ENCODE measurements at regions not wholly inside any gene's neighbourhood (a gene's known extent, or its start where the extent isn't known, plus 50 kb on each side); places are given as distances from the start of the nearest gene placed in this dataset.

DNA sequence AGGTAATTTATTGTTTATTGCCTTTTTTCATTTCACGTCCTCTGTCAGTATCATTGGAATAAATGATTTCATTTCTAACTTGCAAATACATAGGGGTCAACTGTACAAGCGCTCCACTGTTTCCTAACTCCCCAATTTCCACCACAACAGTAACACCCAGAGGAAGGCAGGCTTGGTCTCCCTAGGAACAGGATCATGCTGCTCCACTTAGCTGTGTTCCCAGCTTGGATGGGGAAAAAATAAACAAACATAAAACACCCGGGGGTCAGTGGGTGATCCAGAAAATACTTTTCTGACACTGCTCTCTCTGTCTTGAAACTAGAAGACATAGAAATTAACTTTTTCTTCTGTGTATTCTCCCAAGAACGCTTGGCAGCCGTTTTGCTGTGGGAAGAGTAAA, 772.5 kb downstream of the TRIML1 start:
- no peak for DNase-seq (ENCODE audit: low read depth)
- H3K4me3 ChIP-seq (ENCODE audit: low read depth, low read length), result no peak overlapping the region
- no peak for TF ChIP-seq CTCF (IDR thresholded peaks at IDR 0.05; ENCODE audit: control insufficient read depth, extremely low read depth, insufficient read depth)

DNA sequence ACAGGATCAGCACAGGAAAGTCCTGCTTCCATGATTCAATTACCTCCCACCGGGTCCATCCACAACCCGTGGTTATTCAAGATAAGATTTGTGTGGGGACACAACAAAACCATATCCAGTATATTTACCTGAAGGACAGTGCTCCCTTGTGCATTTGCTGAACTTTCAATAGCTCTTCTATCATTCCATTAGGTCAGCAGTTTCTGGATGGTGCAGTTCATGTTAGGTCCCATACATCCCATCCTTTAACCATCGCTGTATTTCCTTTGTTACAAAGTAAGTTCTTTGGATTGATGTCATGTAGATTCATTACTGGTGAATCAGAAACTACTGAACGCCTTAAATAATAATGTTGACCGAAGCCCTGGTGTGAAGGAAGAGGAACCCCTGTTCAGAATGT, 775.9 kb downstream of the TRIML1 start:
- no peak for DNase-seq (ENCODE audit: low read depth)
- TF ChIP-seq CTCF (IDR thresholded peaks at IDR 0.05; ENCODE audit: control insufficient read depth, extremely low read depth, insufficient read depth), result no peak
- H3K4me3 ChIP-seq (ENCODE audit: low read depth, low read length), result no peak overlapping the region

GRCh38 chr4:188918787-188919186, 779.5 kb downstream of the TRIML1 start:
- no peak for DNase-seq (ENCODE audit: low read depth)
- H3K4me3 ChIP-seq (ENCODE audit: low read depth, low read length), result no peak overlapping the region
- TF ChIP-seq CTCF (IDR thresholded peaks at IDR 0.05; ENCODE audit: control insufficient read depth, extremely low read depth, insufficient read depth), result no peak

- no peak for DNase-seq (ENCODE audit: low read depth)
- no peak overlapping the region for H3K4me3 ChIP-seq (ENCODE audit: low read depth, low read length)
- no peak for TF ChIP-seq CTCF (IDR thresholded peaks at IDR 0.05; ENCODE audit: control insufficient read depth, extremely low read depth, insufficient read depth)
Measured at GRCh38 chr4:188930822-188931221, 791.6 kb downstream of the TRIML1 start.

- no peak for TF ChIP-seq CTCF (IDR thresholded peaks at IDR 0.05; ENCODE audit: control insufficient read depth, extremely low read depth, insufficient read depth)
- DNase-seq (ENCODE audit: low read depth), result no peak
- no peak overlapping the region for H3K4me3 ChIP-seq (ENCODE audit: low read depth, low read length)
Measured at GRCh38 chr4:188934320-188934962, 795.2 kb downstream of the TRIML1 start.

DNA sequence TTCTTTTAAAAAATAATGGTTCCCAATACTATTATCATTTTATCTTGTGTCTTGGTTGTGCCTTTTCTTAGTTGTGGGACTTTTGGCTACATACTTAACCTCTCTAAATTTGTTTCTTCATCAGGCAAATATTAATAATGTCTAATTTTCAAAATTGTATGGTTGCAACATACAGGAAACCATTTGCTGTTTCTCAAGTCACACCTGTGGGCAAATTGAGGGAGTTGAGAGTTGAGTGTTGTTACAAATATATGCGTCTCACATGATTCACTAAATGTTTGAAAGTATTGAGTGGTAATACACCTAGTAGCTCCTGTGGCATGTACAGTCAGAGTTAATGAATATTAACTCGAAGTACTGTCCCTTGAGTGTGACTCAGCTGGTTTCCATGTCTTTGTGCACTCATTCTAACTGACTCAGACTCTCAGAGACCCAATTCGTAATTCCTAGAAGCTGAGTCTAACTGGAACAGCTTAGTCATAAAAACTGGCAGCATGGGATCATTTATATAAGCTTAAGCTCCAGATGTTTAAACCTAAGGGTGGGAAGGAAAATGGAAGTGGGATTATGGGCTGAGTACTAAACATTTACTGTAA, 802.4 kb downstream of the TRIML1 start:
- TF ChIP-seq CTCF (IDR thresholded peaks at IDR 0.05; ENCODE audit: control insufficient read depth, extremely low read depth, insufficient read depth), result no peak
- no peak overlapping the region for H3K4me3 ChIP-seq (ENCODE audit: low read depth, low read length)
- no peak for DNase-seq (ENCODE audit: low read depth)

GRCh38 chr4:188942606-188943005, 803.4 kb downstream of the TRIML1 start:
- no peak overlapping the region for H3K4me3 ChIP-seq (ENCODE audit: low read depth, low read length)
- no peak for DNase-seq (ENCODE audit: low read depth)
- no peak for TF ChIP-seq CTCF (IDR thresholded peaks at IDR 0.05; ENCODE audit: control insufficient read depth, extremely low read depth, insufficient read depth)
